Loucy (cell line): ENCODE measurements at regions not wholly inside any gene's neighbourhood (a gene's known extent, or its start where the extent isn't known, plus 50 kb on each side); places are given as distances from the start of the nearest gene placed in this dataset.

ENCODE experiments used
- H2AFZ ChIP-seq: fragments of 200-600 bp; sonication (generic); 2 replicates; pipeline ENCODE4 v1.6.0; 2016; ENCODE audit warnings: antibody characterized with exemption, mild to moderate bottlenecking, low read length, moderate library complexity
- H3F3A ChIP-seq: fragments of 200-600 bp; 2 replicates; pipeline ENCODE4 v1.6.0; 2016; ENCODE audit warnings: antibody characterized with exemption, low read depth, mild to moderate bottlenecking
- H3K27me3 ChIP-seq: fragments of 200-600 bp; sonication (generic); 2 replicates; pipeline ENCODE4 v1.6.1; 2014; ENCODE audit warnings: low read length, mild to moderate bottlenecking; ENCODE audit not compliant: insufficient read depth, poor library complexity, severe bottlenecking
- H3K36me3 ChIP-seq: fragments of 200-600 bp; sonication (generic); 2 replicates; pipeline ENCODE4 v1.6.1; 2016; ENCODE audit warnings: low read length; ENCODE audit not compliant: insufficient read depth
- H3K4me1 ChIP-seq: fragments of 200-600 bp; sonication (generic); 2 replicates; pipeline ENCODE4 v1.5.1; 2014; ENCODE audit warnings: low read length, mild to moderate bottlenecking; ENCODE audit not compliant: insufficient read depth, poor library complexity, severe bottlenecking
- H3K4me2 ChIP-seq: fragments of 200-600 bp; sonication (generic); 2 replicates; pipeline ENCODE4 v1.6.0; 2014; ENCODE audit warnings: antibody characterized with exemption, low read length, low read depth, mild to moderate bottlenecking; ENCODE audit not compliant: poor library complexity, severe bottlenecking
- H3K4me3 ChIP-seq: fragments of 200-600 bp; sonication (generic); 2 replicates; pipeline ENCODE4 v1.5.1; 2014; ENCODE audit warnings: low read length, mild to moderate bottlenecking, mixed read lengths; ENCODE audit not compliant: poor library complexity, severe bottlenecking
- H3K79me2 ChIP-seq: fragments of 200-600 bp; sonication (generic); 2 replicates; pipeline ENCODE4 v1.6.1; 2014; ENCODE audit warnings: low read length; ENCODE audit not compliant: insufficient read depth
- H3K9ac ChIP-seq: fragments of 200-600 bp; sonication (generic); 2 replicates; pipeline ENCODE4 v1.6.0; 2014; ENCODE audit warnings: mild to moderate bottlenecking, low read depth, low read length, moderate library complexity; ENCODE audit not compliant: poor library complexity, severe bottlenecking
- H3K9me2 ChIP-seq: fragments of 200-600 bp; sonication (generic); replicated peaks from 2 replicates; pipeline ENCODE4 v1.6.1; 2016; ENCODE audit warnings: low read depth, low read length, mixed read lengths
- H3K9me3 ChIP-seq: fragments of 200-600 bp; sonication (generic); 2 replicates; pipeline ENCODE4 v1.6.1; 2014; ENCODE audit warnings: mild to moderate bottlenecking, antibody characterized with exemption, low read length, low read depth; ENCODE audit not compliant: insufficient read depth
- H4K20me1 ChIP-seq: fragments of 200-600 bp; sonication (generic); 2 replicates; pipeline ENCODE4 v1.6.0; 2014; ENCODE audit warnings: antibody characterized with exemption, low read length, mild to moderate bottlenecking; ENCODE audit not compliant: insufficient read depth, poor library complexity, severe bottlenecking
- EZH2phosphoT487 ChIP-seq: fragments of 200-600 bp; IDR thresholded peaks from 2 replicates; pipeline ENCODE4 v1.6.1; 2018; ENCODE audit warnings: antibody characterized with exemption, mild to moderate bottlenecking, moderate library complexity, borderline replicate concordance
- TF ChIP-seq, protein P1 (sequence below): fragments of 200-600 bp; sonication (generic); conservative IDR thresholded peaks from 2 replicates; pipeline ENCODE4 v1.5.1; 2014; ENCODE audit warnings: mild to moderate bottlenecking, antibody characterized with exemption, low read length

DNA sequence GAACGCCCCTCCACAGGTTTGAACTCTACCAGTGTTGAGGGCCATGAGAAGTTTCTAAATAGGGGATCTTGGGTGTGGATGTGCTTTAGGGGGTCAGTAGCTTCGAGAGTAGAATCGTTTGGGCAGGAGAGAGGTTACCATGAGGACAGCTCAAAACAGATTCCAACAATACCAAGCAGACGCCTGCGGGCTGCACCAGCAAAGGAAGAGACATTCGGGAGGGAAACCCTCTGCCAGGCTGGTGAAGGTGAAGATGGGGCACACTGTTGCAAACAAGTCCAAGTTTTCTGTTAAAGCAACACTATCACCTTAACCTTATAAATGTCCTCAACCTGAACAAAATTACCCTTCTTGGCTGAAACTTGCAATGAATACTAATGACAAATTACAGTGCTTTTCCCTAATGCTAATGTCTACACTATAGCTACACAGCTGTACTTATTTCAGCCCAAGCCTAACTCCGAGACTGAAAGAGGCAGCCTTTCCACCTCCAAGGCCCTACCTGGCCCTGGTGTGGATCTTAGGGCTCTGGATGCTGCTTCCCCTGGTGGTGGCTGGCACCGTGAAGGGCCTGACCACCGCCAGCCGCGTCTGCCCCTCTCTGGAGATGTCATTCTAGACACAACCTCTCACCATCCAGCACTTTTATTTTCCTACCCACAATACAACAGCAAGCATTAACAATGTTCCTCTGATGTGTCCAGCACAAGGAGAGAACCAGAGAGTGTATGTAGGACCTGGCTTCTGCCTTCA, 80.1 kb downstream of the DLL1 start:
- Histone ChIP-seq H3K9me3 (peaks cover 28% of the 10 kb centered on the region; the same call in 1 of the 2 replicates), H3K4me3 (no peak overlapping the region), H3K27me3 (no peaks in the 10 kb centered on the region), H3K36me3 (no peaks in the 10 kb centered on the region), H2AFZ (no peak overlapping the region), H3F3A (no peaks in the 10 kb centered on the region), H3K4me2 (no peak overlapping the region), H3K9me2 (no peaks in the 10 kb centered on the region), H3K9ac (no peak overlapping the region), H3K4me1 (no peaks in the 10 kb centered on the region), H4K20me1 (no peaks in the 10 kb centered on the region), H3K79me2 (no peaks in the 10 kb centered on the region)
- TF ChIP-seq, protein P1, sequence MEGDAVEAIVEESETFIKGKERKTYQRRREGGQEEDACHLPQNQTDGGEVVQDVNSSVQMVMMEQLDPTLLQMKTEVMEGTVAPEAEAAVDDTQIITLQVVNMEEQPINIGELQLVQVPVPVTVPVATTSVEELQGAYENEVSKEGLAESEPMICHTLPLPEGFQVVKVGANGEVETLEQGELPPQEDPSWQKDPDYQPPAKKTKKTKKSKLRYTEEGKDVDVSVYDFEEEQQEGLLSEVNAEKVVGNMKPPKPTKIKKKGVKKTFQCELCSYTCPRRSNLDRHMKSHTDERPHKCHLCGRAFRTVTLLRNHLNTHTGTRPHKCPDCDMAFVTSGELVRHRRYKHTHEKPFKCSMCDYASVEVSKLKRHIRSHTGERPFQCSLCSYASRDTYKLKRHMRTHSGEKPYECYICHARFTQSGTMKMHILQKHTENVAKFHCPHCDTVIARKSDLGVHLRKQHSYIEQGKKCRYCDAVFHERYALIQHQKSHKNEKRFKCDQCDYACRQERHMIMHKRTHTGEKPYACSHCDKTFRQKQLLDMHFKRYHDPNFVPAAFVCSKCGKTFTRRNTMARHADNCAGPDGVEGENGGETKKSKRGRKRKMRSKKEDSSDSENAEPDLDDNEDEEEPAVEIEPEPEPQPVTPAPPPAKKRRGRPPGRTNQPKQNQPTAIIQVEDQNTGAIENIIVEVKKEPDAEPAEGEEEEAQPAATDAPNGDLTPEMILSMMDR = no peak

DNA sequence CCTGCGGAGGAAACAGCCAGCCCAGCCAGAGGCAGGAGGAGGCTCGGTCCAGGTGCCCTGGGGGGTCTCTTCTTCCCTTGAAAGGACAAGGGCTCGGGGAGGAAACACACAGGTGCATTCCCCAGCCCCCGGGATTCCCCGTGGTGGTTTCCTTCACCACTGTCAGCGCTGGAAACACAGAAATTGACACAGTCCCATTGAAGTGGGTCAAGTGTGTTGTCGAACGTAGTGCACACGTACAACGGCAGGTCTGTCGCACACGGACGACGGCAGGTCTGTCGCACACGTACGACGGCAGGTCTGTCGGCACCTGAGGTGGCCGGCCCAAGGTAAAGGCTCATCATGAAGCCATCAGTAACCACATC, 80.9 kb downstream of the DLL1 start:
- no peaks in the 10 kb centered on the region for H3K9me2 ChIP-seq
- H3K4me1 ChIP-seq = no peaks in the 10 kb centered on the region
- no peaks in the 10 kb centered on the region for H4K20me1 ChIP-seq
- H3F3A ChIP-seq = no peaks in the 10 kb centered on the region
- peaks cover 33% of the 10 kb centered on the region; the same call in 1 of the 2 replicates for H3K9me3 ChIP-seq
- no peak for TF ChIP-seq EZH2phosphoT487
- TF ChIP-seq, protein P1 = no peak
- H3K9ac ChIP-seq = no peak overlapping the region
- H3K27me3 ChIP-seq = no peaks in the 10 kb centered on the region
- no peaks in the 10 kb centered on the region for H3K79me2 ChIP-seq
- no peak overlapping the region for H3K4me3 ChIP-seq
- no peak overlapping the region for H3K4me2 ChIP-seq
- no peaks in the 10 kb centered on the region for H3K36me3 ChIP-seq
- no peak overlapping the region for H2AFZ ChIP-seq

DNA sequence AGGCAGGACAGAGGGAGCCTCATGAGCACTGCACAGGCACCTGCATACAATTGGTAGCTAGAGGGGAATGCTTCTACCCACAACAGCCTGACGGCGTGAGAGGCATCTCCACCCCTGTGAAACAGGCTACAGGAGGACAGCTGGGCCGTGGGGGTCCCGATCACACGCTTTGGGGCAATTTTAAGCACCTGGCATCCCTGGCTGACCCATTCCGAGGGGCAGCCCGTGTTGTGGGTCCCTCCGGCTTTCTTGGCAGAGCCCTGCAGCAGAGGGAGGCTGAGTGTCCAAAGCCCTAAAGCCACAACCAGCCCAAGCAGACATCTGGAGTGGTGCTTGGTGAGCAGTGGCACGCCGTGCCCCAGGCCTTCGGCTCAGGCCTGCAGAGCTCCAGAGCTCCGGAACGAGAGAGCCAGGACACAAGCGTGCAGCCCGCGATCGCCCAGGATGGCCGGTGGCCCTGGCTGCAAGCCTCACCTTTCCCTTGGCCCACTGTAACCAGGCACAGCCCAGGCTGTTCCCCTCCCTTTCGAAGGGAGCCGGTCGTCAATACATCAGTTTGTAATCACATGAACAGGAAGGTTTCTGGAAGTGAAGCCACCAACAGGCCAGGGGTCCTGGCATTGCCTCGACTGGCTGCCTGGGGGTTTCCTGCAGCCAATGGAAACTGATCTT, 81.4 kb downstream of the DLL1 start:
- Histone ChIP-seq H4K20me1 (no peaks in the 10 kb centered on the region), H3K9me3 (peaks cover 33% of the 10 kb centered on the region; the same call in 1 of the 2 replicates), H3K27me3 (no peaks in the 10 kb centered on the region), H3K9me2 (no peaks in the 10 kb centered on the region), H3K4me1 (no peaks in the 10 kb centered on the region), H3K36me3 (no peaks in the 10 kb centered on the region), H3K4me3 (no peak overlapping the region), H3F3A (no peaks in the 10 kb centered on the region), H3K9ac (no peak overlapping the region), H2AFZ (no peak overlapping the region), H3K4me2 (no peak overlapping the region), H3K79me2 (no peaks in the 10 kb centered on the region)
- no peak for TF ChIP-seq EZH2phosphoT487
- TF ChIP-seq, protein P1 = no peak
